ENCODE measurements at regions not wholly inside any gene's neighbourhood (a gene's known extent, or its start where the extent isn't known, plus 50 kb on each side); places are given as distances from the start of the nearest gene placed in this dataset.
"Not testable (repeated sequence)": the region's sequence is repeated elsewhere in the genome, so short reads cannot be mapped to it uniquely, and the experiment has no call there.

GRCh38 chr5:53394808-53395207 lies 85.6 kb upstream of the FST start:
- Histone ChIP-seq H3K27me3 (replicated peaks; ENCODE audit: control insufficient read depth, insufficient read depth, low read length) (no peaks in the 10 kb centered on the region), H3K36me3 (ENCODE audit: control insufficient read depth, insufficient read depth, low read length, severe bottlenecking) (no peaks in the 10 kb centered on the region)

GRCh38 chr5:53397141-53397757 lies 83.2 kb upstream of the FST start:
- Histone ChIP-seq H3K4me1 (ENCODE audit: control insufficient read depth, insufficient read depth, low read length) (peaks cover 39% of the 10 kb centered on the region), H3K9me3 (ENCODE audit: control insufficient read depth, low read length) (peaks cover 3% of the 10 kb centered on the region), H3K36me3 (ENCODE audit: control insufficient read depth, insufficient read depth, low read length, severe bottlenecking) (no peaks in the 10 kb centered on the region), H3K9ac (ENCODE audit: low read length) (no peak overlapping the region), H3K27me3 (replicated peaks; ENCODE audit: control insufficient read depth, insufficient read depth, low read length) (no peaks in the 10 kb centered on the region), H3K4me3 (ENCODE audit: low read length) (no peak overlapping the region)
- DNase-seq (ENCODE audit: low read depth): no peak

More at GRCh38 chr5:53394808-53395207, 85.6 kb upstream of the FST start:
- Histone ChIP-seq H3K9ac (ENCODE audit: low read length) (no peak overlapping the region), H3K9me3 (ENCODE audit: control insufficient read depth, low read length) (peaks cover 22% of the 10 kb centered on the region), H3K4me3 (ENCODE audit: low read length) (no peak overlapping the region), H3K4me1 (ENCODE audit: control insufficient read depth, insufficient read depth, low read length) (peaks cover 29% of the 10 kb centered on the region)
- no peak for DNase-seq (ENCODE audit: low read depth)

DNA sequence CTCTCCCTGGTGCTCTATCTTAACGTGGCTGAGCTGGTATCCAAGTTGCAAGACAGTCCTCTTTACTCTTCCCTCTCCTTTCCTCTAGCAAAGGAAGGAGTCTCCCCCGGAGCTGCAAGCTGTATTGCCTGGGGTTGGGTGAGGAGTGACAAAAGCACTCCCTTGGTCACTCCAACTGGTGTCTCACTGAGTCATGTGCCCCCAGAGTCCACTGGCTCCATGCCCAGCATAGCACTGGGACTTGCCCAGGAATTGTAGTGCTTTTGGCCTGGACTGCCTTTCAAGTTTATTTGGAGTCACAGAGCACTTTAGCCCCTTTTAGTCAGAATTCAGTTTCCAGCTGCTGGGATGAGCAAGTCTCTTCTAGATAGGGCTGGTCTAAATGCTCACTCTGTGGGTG lies 82.6 kb upstream of the FST start:
- peak; percentile 56 for DNase-seq (ENCODE audit: low read depth)
- H3K9ac ChIP-seq (ENCODE audit: low read length): peak overlapping the region; percentile 14
- H3K36me3 ChIP-seq (ENCODE audit: control insufficient read depth, insufficient read depth, low read length, severe bottlenecking): no peaks in the 10 kb centered on the region
- no peaks in the 10 kb centered on the region for H3K27me3 ChIP-seq (replicated peaks; ENCODE audit: control insufficient read depth, insufficient read depth, low read length)
- H3K4me3 ChIP-seq (ENCODE audit: low read length): peak overlapping the region; percentile 31
- peaks cover 3% of the 10 kb centered on the region for H3K9me3 ChIP-seq (ENCODE audit: control insufficient read depth, low read length)
- H3K4me1 ChIP-seq (ENCODE audit: control insufficient read depth, insufficient read depth, low read length): peaks cover 39% of the 10 kb centered on the region

DNA sequence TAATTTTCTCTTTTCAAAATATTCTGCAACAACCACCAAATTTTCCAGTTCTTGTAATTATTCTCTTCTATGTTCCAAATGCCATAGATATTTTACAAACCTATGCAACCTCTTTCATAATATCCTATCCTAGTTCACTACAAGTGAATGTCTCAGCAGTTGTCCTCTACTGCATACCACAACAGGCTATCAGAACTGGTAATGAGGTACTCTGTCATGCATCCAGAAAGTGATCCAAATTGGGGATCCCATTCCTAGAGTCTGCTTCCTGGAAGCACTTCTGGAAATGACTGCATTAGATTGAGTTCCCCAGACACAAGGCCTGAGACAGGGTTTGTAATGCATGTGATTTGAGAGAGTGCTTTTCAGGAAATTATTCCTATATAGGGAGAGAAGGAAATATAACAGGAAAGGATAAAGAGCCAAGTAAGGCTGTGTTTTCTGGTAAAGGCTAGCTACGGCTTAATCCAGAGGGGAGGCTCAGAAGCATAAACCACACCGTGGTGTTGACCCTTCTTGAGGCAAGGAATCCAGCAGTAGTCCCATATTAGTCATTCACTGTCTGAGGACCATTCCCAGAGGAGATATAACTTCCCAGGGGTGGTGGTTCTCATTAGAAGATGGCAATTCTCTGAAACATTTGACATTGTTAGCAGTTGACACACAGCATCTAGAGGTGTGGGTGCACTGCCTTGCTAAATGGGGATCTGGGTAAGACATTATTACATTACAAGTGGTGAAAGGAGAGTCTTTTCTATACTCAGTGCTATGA lies 80.3 kb upstream of the FST start:
- H3K9me3 ChIP-seq (ENCODE audit: control insufficient read depth, low read length): peaks cover 3% of the 10 kb centered on the region
- peaks cover 41% of the 10 kb centered on the region for H3K4me1 ChIP-seq (ENCODE audit: control insufficient read depth, insufficient read depth, low read length)
- H3K27me3 ChIP-seq (replicated peaks; ENCODE audit: control insufficient read depth, insufficient read depth, low read length): no peaks in the 10 kb centered on the region
- H3K36me3 ChIP-seq (ENCODE audit: control insufficient read depth, insufficient read depth, low read length, severe bottlenecking): no peaks in the 10 kb centered on the region
- H3K4me3 ChIP-seq (ENCODE audit: low read length): no peak overlapping the region
- H3K9ac ChIP-seq (ENCODE audit: low read length): no peak overlapping the region
- DNase-seq (ENCODE audit: low read depth): no peak

DNA sequence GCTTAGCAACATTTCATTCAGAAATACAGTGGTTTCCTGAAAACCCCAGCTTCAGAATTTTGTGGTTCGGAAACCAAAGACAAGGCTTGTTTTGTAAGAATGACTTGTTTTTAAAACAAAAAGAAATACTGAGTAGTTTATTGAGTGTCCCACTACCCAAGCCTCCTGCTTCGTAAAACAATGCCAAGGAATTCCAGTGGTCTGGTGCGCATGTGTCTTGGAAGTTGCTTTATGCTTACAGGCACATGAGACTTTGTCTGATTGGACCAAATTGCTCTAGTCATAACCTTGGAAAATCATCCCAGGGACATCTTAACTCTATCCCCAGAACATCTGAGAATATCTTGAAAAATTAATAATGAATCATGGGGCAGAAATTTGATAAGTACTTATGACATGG lies 77.1 kb upstream of the FST start:
- Histone ChIP-seq H3K9me3 (ENCODE audit: control insufficient read depth, low read length) (no peaks in the 10 kb centered on the region), H3K27me3 (replicated peaks; ENCODE audit: control insufficient read depth, insufficient read depth, low read length) (no peaks in the 10 kb centered on the region)

GRCh38 chr5:53403758-53404157 lies 76.7 kb upstream of the FST start:
- Histone ChIP-seq H3K9ac (ENCODE audit: low read length) (no peak overlapping the region), H3K9me3 (ENCODE audit: control insufficient read depth, low read length) (no peaks in the 10 kb centered on the region), H3K4me3 (ENCODE audit: low read length) (no peak overlapping the region), H3K36me3 (ENCODE audit: control insufficient read depth, insufficient read depth, low read length, severe bottlenecking) (no peaks in the 10 kb centered on the region), H3K27me3 (replicated peaks; ENCODE audit: control insufficient read depth, insufficient read depth, low read length) (no peaks in the 10 kb centered on the region), H3K4me1 (ENCODE audit: control insufficient read depth, insufficient read depth, low read length) (peaks cover 34% of the 10 kb centered on the region)
- no peak for DNase-seq (ENCODE audit: low read depth)

More for the DNA sequence above, 77.1 kb upstream of the FST start:
- no peak for DNase-seq (ENCODE audit: low read depth)
- Histone ChIP-seq H3K9ac (ENCODE audit: low read length) (no peak overlapping the region), H3K4me3 (ENCODE audit: low read length) (no peak overlapping the region), H3K36me3 (ENCODE audit: control insufficient read depth, insufficient read depth, low read length, severe bottlenecking) (no peaks in the 10 kb centered on the region), H3K4me1 (ENCODE audit: control insufficient read depth, insufficient read depth, low read length) (peaks cover 39% of the 10 kb centered on the region)

GRCh38 chr5:53405396-53405795 lies 75.0 kb upstream of the FST start:
- DNase-seq (ENCODE audit: low read depth): no peak
- H3K36me3 ChIP-seq (ENCODE audit: control insufficient read depth, insufficient read depth, low read length, severe bottlenecking): no peaks in the 10 kb centered on the region
- H3K9ac ChIP-seq (ENCODE audit: low read length): no peak overlapping the region
- no peak overlapping the region for H3K4me3 ChIP-seq (ENCODE audit: low read length)
- no peaks in the 10 kb centered on the region for H3K27me3 ChIP-seq (replicated peaks; ENCODE audit: control insufficient read depth, insufficient read depth, low read length)
- H3K9me3 ChIP-seq (ENCODE audit: control insufficient read depth, low read length): no peaks in the 10 kb centered on the region
- H3K4me1 ChIP-seq (ENCODE audit: control insufficient read depth, insufficient read depth, low read length): peaks cover 23% of the 10 kb centered on the region

DNA sequence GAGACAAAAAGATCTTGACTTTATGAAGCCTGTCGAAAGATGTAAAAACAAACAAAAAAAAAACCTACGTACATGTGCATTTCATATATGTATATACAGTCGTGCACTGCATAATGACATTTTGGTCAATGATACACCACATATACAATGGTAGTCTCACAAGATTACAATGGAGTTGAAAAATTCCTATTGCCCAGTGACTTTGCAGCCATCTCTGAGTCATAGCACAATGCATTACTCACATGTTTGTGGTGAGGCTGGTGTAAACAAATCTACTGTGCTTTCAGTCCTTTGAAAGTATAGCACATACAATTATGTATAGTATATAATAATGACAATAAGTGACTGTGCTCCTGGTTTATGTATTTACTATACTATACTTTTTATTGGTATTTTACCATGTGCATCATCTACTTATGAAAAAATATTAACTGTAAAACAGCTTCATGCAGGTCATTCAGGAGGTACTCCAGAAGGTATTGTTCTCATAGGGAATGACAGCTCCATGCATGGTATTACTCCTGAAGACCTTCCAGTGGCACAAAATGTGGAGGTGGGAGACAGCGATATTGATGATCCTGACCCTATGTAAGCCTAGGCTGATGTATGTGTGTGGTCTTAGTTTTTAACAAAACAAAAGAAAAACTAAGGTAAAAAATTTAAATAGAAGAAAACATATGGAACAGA lies 73.7 kb upstream of the FST start:
- H3K27me3 ChIP-seq (replicated peaks; ENCODE audit: control insufficient read depth, insufficient read depth, low read length): no peaks in the 10 kb centered on the region
- H3K9me3 ChIP-seq (ENCODE audit: control insufficient read depth, low read length): no peaks in the 10 kb centered on the region
- H3K9ac ChIP-seq (ENCODE audit: low read length): no peak overlapping the region
- peak; percentile 88 for DNase-seq (ENCODE audit: low read depth)
- peaks cover 26% of the 10 kb centered on the region for H3K4me1 ChIP-seq (ENCODE audit: control insufficient read depth, insufficient read depth, low read length)
- H3K36me3 ChIP-seq (ENCODE audit: control insufficient read depth, insufficient read depth, low read length, severe bottlenecking): no peaks in the 10 kb centered on the region
- H3K4me3 ChIP-seq (ENCODE audit: low read length): no peak overlapping the region

DNA sequence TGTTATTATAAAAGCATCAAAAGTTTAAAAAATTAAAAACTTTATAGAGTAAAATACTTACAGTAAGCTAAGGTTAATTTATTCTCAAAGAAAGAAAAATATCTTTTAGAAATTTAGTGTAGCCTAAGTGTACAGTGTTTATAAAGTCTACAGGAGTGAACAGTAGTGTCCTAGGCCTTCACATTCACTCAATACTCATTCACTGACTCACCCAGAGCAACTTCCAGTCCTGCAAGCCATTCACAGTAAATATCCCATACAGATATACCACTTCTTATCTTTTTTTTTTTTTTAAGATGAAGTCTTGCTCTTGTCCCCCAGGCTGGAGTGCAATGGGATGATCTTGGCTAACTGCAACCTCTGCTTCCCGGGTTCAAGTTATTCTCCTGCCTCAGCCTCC lies 73.1 kb upstream of the FST start:
- H3K9ac ChIP-seq (ENCODE audit: low read length): no peak overlapping the region
- no peaks in the 10 kb centered on the region for H3K27me3 ChIP-seq (replicated peaks; ENCODE audit: control insufficient read depth, insufficient read depth, low read length)
- peak; percentile 54 for DNase-seq (ENCODE audit: low read depth)
- peaks cover 26% of the 10 kb centered on the region for H3K4me1 ChIP-seq (ENCODE audit: control insufficient read depth, insufficient read depth, low read length)
- no peak overlapping the region for H3K4me3 ChIP-seq (ENCODE audit: low read length)
- no peaks in the 10 kb centered on the region for H3K9me3 ChIP-seq (ENCODE audit: control insufficient read depth, low read length)
- no peaks in the 10 kb centered on the region for H3K36me3 ChIP-seq (ENCODE audit: control insufficient read depth, insufficient read depth, low read length, severe bottlenecking)

DNA sequence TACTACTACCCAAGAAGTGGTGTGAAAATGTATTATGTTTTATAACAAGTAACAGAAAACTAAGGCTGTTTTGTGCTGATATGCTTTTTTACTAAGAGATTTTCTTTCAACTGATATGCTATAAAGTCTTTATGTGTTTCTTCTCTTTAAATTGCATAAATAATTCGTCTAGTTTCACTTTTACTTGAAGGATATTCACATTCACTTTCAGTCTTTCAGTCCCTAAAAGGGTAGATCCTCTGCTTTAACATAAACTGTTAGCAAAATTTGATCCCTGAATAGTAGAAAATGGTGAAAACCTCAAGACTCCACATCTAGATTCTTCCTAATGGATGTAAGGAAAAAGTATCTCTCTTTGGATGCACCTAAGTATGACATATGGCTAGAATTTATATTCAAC lies 69.0 kb upstream of the FST start:
- no peaks in the 10 kb centered on the region for H3K27me3 ChIP-seq (replicated peaks; ENCODE audit: control insufficient read depth, insufficient read depth, low read length)
- H3K9me3 ChIP-seq (ENCODE audit: control insufficient read depth, low read length): no peaks in the 10 kb centered on the region
- H3K9ac ChIP-seq (ENCODE audit: low read length): peak overlapping the region; percentile 13
- DNase-seq (ENCODE audit: low read depth): no peak
- peaks cover 16% of the 10 kb centered on the region for H3K4me1 ChIP-seq (ENCODE audit: control insufficient read depth, insufficient read depth, low read length)
- no peak overlapping the region for H3K4me3 ChIP-seq (ENCODE audit: low read length)
- H3K36me3 ChIP-seq (ENCODE audit: control insufficient read depth, insufficient read depth, low read length, severe bottlenecking): no peaks in the 10 kb centered on the region

GRCh38 chr5:53412499-53412898 lies 67.9 kb upstream of the FST start:
- H3K4me3 ChIP-seq (ENCODE audit: low read length); H3K4me1 ChIP-seq (ENCODE audit: control insufficient read depth, insufficient read depth, low read length); H3K9ac ChIP-seq (ENCODE audit: low read length); DNase-seq (ENCODE audit: low read depth); H3K36me3 ChIP-seq (ENCODE audit: control insufficient read depth, insufficient read depth, low read length, severe bottlenecking); H3K9me3 ChIP-seq (ENCODE audit: control insufficient read depth, low read length); H3K27me3 ChIP-seq (replicated peaks; ENCODE audit: control insufficient read depth, insufficient read depth, low read length): not testable (repeated sequence)
